ENCODE measurements at regions not wholly inside any gene's neighbourhood (a gene's known extent, or its start where the extent isn't known, plus 50 kb on each side); places are given as distances from the start of the nearest gene placed in this dataset.
"Not testable (repeated sequence)": the region's sequence is repeated elsewhere in the genome, so short reads cannot be mapped to it uniquely, and the experiment has no call there.

GRCh38 chr7:69411466-69411865 is 186.8 kb upstream of the AUTS2 start:
- no peak for DNase-seq (ENCODE audit: low read depth in 4 of 4, low spot score in 3 of 4)

- no peak for DNase-seq (ENCODE audit: low read depth in 4 of 4, low spot score in 3 of 4)
These were observed 185.7 kb upstream of the AUTS2 start for GRCh38 chr7:69412331-69413146.

GRCh38 chr7:69414555-69414954 is 183.7 kb upstream of the AUTS2 start:
- DNase-seq (ENCODE audit: low read depth in 4 of 4, low spot score in 3 of 4): no peak

GRCh38 chr7:69418869-69419670 is 179.2 kb upstream of the AUTS2 start:
- no peak for DNase-seq (ENCODE audit: low read depth in 4 of 4, low spot score in 3 of 4)

- DNase-seq (ENCODE audit: low read depth in 4 of 4, low spot score in 3 of 4): no peak
These were observed 178.3 kb upstream of the AUTS2 start for GRCh38 chr7:69419934-69420333.

- no peak for DNase-seq (ENCODE audit: low read depth in 4 of 4, low spot score in 3 of 4)
These were observed 175.7 kb upstream of the AUTS2 start for GRCh38 chr7:69422574-69422985.

GRCh38 chr7:69426705-69427104 is 171.6 kb upstream of the AUTS2 start:
- DNase-seq (ENCODE audit: low read depth in 4 of 4, low spot score in 3 of 4): no peak

- DNase-seq (ENCODE audit: low read depth in 4 of 4, low spot score in 3 of 4): no peak
These were observed 170.2 kb upstream of the AUTS2 start for GRCh38 chr7:69428089-69428488.

- DNase-seq (ENCODE audit: low read depth in 4 of 4, low spot score in 3 of 4): peak in 3 of 4 donors; percentile 38 to 56 (median 48)
These were observed 168.3 kb upstream of the AUTS2 start for GRCh38 chr7:69429911-69430383.

GRCh38 chr7:69430384-69431021 is 167.8 kb upstream of the AUTS2 start:
- peak in 3 of 4 donors; percentile 42 to 60 (median 44) for DNase-seq (ENCODE audit: low read depth in 4 of 4, low spot score in 3 of 4)

- no peak for DNase-seq (ENCODE audit: low read depth in 4 of 4, low spot score in 3 of 4)
These were observed 166.6 kb upstream of the AUTS2 start for GRCh38 chr7:69431626-69432025.

GRCh38 chr7:69432276-69432675 is 166.0 kb upstream of the AUTS2 start:
- not testable (repeated sequence) for DNase-seq (ENCODE audit: low read depth in 4 of 4, low spot score in 3 of 4)

- no peak for DNase-seq (ENCODE audit: low read depth in 4 of 4, low spot score in 3 of 4)
These were observed 165.2 kb upstream of the AUTS2 start for GRCh38 chr7:69433081-69433480.

- DNase-seq (ENCODE audit: low read depth in 4 of 4, low spot score in 3 of 4): no peak
These were observed 163.9 kb upstream of the AUTS2 start for GRCh38 chr7:69434398-69434815.

GRCh38 chr7:69435711-69436110 is 162.6 kb upstream of the AUTS2 start:
- DNase-seq (ENCODE audit: low read depth in 4 of 4, low spot score in 3 of 4): no peak

GRCh38 chr7:69436946-69437345 is 161.3 kb upstream of the AUTS2 start:
- DNase-seq (ENCODE audit: low read depth in 4 of 4, low spot score in 3 of 4): no peak

- no peak for DNase-seq (ENCODE audit: low read depth in 4 of 4, low spot score in 3 of 4)
These were observed 159.5 kb upstream of the AUTS2 start for GRCh38 chr7:69438584-69439412.

- no peak for DNase-seq (ENCODE audit: low read depth in 4 of 4, low spot score in 3 of 4)
These were observed 158.5 kb upstream of the AUTS2 start for GRCh38 chr7:69439636-69440325.

GRCh38 chr7:69440976-69441375 is 157.3 kb upstream of the AUTS2 start:
- DNase-seq (ENCODE audit: low read depth in 4 of 4, low spot score in 3 of 4): no peak

- no peak for DNase-seq (ENCODE audit: low read depth in 4 of 4, low spot score in 3 of 4)
These were observed 155.1 kb upstream of the AUTS2 start for GRCh38 chr7:69443136-69443535.

Measured in left renal pelvis (tissue), 4 donors.